Hepatocyte (in vitro differentiated cells): ENCODE measurements at regions not wholly inside any gene's neighbourhood (a gene's known extent, or its start where the extent isn't known, plus 50 kb on each side); places are given as distances from the start of the nearest gene placed in this dataset.

Experiments
- DNase-seq: peaks from one replicate; pipeline ENCODE4 v3.0.0-alpha.2; 2016; ENCODE audit warnings: low spot score
- H2AFZ ChIP-seq: fragments of 200-600 bp; sonication (generic); 2 replicates; pipeline ENCODE4 v1.6.0; 2016; ENCODE audit warnings: antibody characterized with exemption, mild to moderate bottlenecking
- H3K27ac ChIP-seq: fragments of 200-600 bp; sonication (generic); 2 replicates; pipeline ENCODE4 v1.5.1; 2016; ENCODE audit warnings: mild to moderate bottlenecking
- H3K27me3 ChIP-seq: fragments of 200-600 bp; sonication (generic); 2 replicates; pipeline ENCODE4 v1.6.1; 2016
- H3K36me3 ChIP-seq: fragments of 200-600 bp; sonication (generic); replicated peaks from 2 replicates; pipeline ENCODE4 v1.5.1; 2016; ENCODE audit warnings: low read depth; ENCODE audit not compliant: insufficient read depth
- H3K4me1 ChIP-seq: fragments of 200-600 bp; sonication (generic); 2 replicates; pipeline ENCODE4 v1.5.1; 2016; ENCODE audit warnings: mild to moderate bottlenecking, moderate library complexity; ENCODE audit not compliant: insufficient read depth
- H3K4me2 ChIP-seq: fragments of 200-600 bp; sonication (generic); 2 replicates; pipeline ENCODE4 v1.6.0; 2016
- H3K4me3 ChIP-seq: fragments of 200-600 bp; sonication (generic); 2 replicates; pipeline ENCODE4 v1.5.1; 2016; ENCODE audit warnings: mild to moderate bottlenecking
- H3K79me2 ChIP-seq: fragments of 200-600 bp; sonication (generic); 2 replicates; pipeline ENCODE4 v1.6.0; 2017; ENCODE audit warnings: mild to moderate bottlenecking
- H3K9me2 ChIP-seq: fragments of 200-600 bp; sonication (generic); replicated peaks from 2 replicates; pipeline ENCODE4 v1.6.0; 2017; ENCODE audit warnings: mild to moderate bottlenecking; ENCODE audit not compliant: insufficient read depth
- H3K9me3 ChIP-seq: fragments of 200-600 bp; sonication (generic); 2 replicates; pipeline ENCODE4 v1.5.1; 2016; ENCODE audit warnings: low read depth, mild to moderate bottlenecking
- H4K20me1 ChIP-seq: fragments of 200-600 bp; sonication (generic); 2 replicates; pipeline ENCODE4 v1.6.0; 2016; ENCODE audit warnings: mild to moderate bottlenecking; ENCODE audit not compliant: insufficient read depth, poor library complexity, severe bottlenecking
- EZH2 ChIP-seq: fragments of 200-600 bp; sonication (generic); IDR thresholded peaks from 2 replicates; pipeline ENCODE4 v1.6.1; 2016; ENCODE audit warnings: antibody characterized with exemption, mild to moderate bottlenecking, borderline replicate concordance
- EZH2phosphoT487 ChIP-seq: fragments of 200-600 bp; sonication (generic); IDR thresholded peaks from one replicate; pipeline ENCODE4 v1.6.1; 2018; ENCODE audit warnings: antibody characterized with exemption, mild to moderate bottlenecking, low read depth, moderate library complexity; ENCODE audit not compliant: unreplicated experiment, severe bottlenecking
- WGBS: methylation state at CpG from one replicate; pipeline ENCODE4 v1.1.6; 2016; ENCODE audit warnings: low lambda C conversion rate; ENCODE audit errors: missing lambda C conversion rate; 5-methylcytosine and 5-hydroxymethylcytosine counted together
- TF ChIP-seq, protein P1 (sequence below): fragments of 200-600 bp; sonication (generic); IDR thresholded peaks from 2 replicates; pipeline ENCODE4 v1.5.1; 2016; ENCODE audit warnings: antibody characterized with exemption, mild to moderate bottlenecking; ENCODE audit not compliant: poor library complexity

DNA sequence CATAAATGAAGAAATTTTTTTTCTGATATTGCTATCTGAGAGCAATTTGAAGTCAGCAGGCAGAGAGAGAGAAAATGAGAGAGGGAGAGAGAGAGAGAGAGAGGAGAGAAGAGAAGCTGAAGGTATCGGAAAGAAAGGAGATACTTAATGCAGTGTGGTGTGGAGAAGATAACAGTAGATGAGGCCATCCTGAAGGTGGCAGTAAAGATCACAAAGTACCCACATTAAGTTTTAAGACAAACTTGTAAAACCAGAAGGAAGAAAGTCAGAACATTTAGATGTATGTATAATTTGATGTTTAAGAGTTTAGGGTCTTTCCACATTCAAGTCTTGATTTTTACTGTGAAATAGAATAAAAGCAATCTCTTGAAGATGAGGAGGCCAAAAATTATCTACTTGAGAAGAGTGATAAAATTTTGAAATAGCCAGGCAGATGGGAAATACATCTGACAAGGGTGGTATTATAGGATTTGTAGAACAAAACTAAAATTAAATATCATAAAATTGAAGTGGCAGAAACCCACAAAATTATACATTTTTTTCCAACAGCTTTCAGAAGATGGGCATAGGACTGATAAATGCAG is 1753.4 kb downstream of the MRPL39 start:
- no peaks in the 10 kb centered on the region for H3K4me1 ChIP-seq
- peak; percentile 19 for DNase-seq
- H3K27me3 ChIP-seq, result no peaks in the 10 kb centered on the region
- no peak overlapping the region for H3K27ac ChIP-seq
- no peak overlapping the region for H3K4me3 ChIP-seq
- H2AFZ ChIP-seq, result no peak overlapping the region
- 57% methylated on average over 1 of the region's 1 CpG for WGBS
- H3K36me3 ChIP-seq, result no peaks in the 10 kb centered on the region
- H3K4me2 ChIP-seq, result no peak overlapping the region
- no peaks in the 10 kb centered on the region for H3K9me2 ChIP-seq
- no peaks in the 10 kb centered on the region for H3K79me2 ChIP-seq
- no peaks in the 10 kb centered on the region for H3K9me3 ChIP-seq
- no peaks in the 10 kb centered on the region for H4K20me1 ChIP-seq
- no peak for TF ChIP-seq EZH2
- TF ChIP-seq, protein P1, sequence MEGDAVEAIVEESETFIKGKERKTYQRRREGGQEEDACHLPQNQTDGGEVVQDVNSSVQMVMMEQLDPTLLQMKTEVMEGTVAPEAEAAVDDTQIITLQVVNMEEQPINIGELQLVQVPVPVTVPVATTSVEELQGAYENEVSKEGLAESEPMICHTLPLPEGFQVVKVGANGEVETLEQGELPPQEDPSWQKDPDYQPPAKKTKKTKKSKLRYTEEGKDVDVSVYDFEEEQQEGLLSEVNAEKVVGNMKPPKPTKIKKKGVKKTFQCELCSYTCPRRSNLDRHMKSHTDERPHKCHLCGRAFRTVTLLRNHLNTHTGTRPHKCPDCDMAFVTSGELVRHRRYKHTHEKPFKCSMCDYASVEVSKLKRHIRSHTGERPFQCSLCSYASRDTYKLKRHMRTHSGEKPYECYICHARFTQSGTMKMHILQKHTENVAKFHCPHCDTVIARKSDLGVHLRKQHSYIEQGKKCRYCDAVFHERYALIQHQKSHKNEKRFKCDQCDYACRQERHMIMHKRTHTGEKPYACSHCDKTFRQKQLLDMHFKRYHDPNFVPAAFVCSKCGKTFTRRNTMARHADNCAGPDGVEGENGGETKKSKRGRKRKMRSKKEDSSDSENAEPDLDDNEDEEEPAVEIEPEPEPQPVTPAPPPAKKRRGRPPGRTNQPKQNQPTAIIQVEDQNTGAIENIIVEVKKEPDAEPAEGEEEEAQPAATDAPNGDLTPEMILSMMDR, result peak; percentile 37

DNA sequence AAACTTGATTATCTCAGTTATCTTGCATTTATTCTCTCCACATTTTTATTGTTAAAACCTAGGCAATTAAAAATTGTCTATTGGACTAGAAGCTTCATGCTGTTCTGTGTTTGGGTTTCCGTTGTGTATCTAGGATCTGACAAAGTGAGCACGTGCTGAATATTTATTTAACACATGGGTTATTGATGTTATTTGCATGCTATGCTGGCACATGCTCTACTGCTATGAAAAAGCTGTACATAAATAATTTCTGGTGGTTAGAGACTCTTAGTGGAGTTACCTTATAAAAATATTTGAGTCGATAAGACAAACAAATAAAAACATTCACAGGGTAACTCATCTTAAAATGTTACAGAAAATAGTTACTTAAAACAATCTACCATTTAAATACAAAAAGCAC is 1769.7 kb downstream of the MRPL39 start:
- Histone ChIP-seq H3K9me2 (no peaks in the 10 kb centered on the region), H4K20me1 (no peaks in the 10 kb centered on the region), H2AFZ (no peak overlapping the region), H3K27ac (no peak overlapping the region), H3K4me3 (no peak overlapping the region), H3K9me3 (no peaks in the 10 kb centered on the region), H3K4me2 (no peak overlapping the region), H3K36me3 (no peaks in the 10 kb centered on the region), H3K4me1 (no peaks in the 10 kb centered on the region), H3K79me2 (no peaks in the 10 kb centered on the region), H3K27me3 (no peaks in the 10 kb centered on the region)
- DNase-seq, result no peak
- TF ChIP-seq, protein P1, result no peak
- TF ChIP-seq EZH2phosphoT487 (no peak), EZH2 (no peak)
- 74% methylated on average over 3 of the region's 3 CpGs for WGBS

DNA sequence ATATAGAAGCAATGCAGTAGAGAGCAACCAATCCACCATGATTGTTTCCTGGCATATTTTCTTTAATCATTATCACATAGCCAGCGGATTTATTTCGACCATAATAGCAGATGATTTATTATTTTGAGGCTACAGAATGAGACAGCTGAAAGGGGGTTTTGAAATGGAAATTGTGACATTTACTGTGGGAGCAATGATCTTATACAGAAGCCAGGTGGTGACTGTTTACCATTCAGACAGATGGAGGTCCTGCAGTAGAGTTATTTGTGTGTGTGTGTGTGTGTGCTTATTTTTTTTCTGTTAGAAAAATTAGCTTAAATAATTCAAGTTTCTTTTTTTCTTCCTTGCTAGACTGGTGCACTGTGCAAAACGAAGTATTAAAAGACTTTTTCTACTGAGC is 1784.5 kb downstream of the MRPL39 start:
- Histone ChIP-seq H3K27me3 (no peaks in the 10 kb centered on the region), H4K20me1 (no peaks in the 10 kb centered on the region), H2AFZ (no peak overlapping the region), H3K4me2 (no peak overlapping the region), H3K79me2 (no peaks in the 10 kb centered on the region), H3K4me3 (no peak overlapping the region), H3K4me1 (no peaks in the 10 kb centered on the region), H3K9me2 (no peaks in the 10 kb centered on the region), H3K36me3 (no peaks in the 10 kb centered on the region), H3K9me3 (no peaks in the 10 kb centered on the region), H3K27ac (no peak overlapping the region)
- TF ChIP-seq, protein P1, result no peak
- TF ChIP-seq EZH2phosphoT487, result no peak
- DNase-seq, result no peak
- WGBS, result 55% methylated on average over 3 of the region's 3 CpGs

DNA sequence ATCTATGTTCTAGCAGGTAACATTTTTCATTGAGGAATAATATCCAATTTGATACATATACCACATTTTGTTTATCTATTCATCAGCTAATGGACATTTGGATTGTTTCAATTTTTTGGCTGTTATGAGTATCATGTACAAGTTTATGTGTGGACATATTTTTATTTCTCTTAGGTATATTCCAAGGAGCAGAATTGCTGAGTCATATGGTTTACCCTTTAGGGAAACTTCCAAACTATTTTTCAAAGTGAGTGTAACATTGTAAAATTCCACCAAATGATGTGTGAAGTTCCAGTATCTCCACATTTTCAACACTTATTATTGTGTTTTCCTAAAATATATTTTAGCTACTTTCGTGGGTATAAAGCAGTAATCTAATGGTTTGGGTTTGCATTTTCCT is 1789.9 kb downstream of the MRPL39 start:
- no peaks in the 10 kb centered on the region for H3K79me2 ChIP-seq
- no peaks in the 10 kb centered on the region for H4K20me1 ChIP-seq
- TF ChIP-seq EZH2phosphoT487 (no peak), EZH2 (no peak)
- TF ChIP-seq, protein P1, result no peak
- no peak overlapping the region for H3K27ac ChIP-seq
- peaks cover 6% of the 10 kb centered on the region for H3K9me3 ChIP-seq
- no peaks in the 10 kb centered on the region for H3K9me2 ChIP-seq
- H2AFZ ChIP-seq, result no peak overlapping the region
- DNase-seq, result no peak
- no peaks in the 10 kb centered on the region for H3K4me1 ChIP-seq
- WGBS, result 30% methylated on average over 1 of the region's 1 CpG
- H3K27me3 ChIP-seq, result no peaks in the 10 kb centered on the region
- no peaks in the 10 kb centered on the region for H3K36me3 ChIP-seq
- no peak overlapping the region for H3K4me3 ChIP-seq
- no peak overlapping the region for H3K4me2 ChIP-seq
